ENCODE measurements at regions not wholly inside any gene's neighbourhood (a gene's known extent, or its start where the extent isn't known, plus 50 kb on each side); places are given as distances from the start of the nearest gene placed in this dataset.
A peak's percentile ranks its signal among the peaks of the same experiment; 100 is the strongest.

DNA sequence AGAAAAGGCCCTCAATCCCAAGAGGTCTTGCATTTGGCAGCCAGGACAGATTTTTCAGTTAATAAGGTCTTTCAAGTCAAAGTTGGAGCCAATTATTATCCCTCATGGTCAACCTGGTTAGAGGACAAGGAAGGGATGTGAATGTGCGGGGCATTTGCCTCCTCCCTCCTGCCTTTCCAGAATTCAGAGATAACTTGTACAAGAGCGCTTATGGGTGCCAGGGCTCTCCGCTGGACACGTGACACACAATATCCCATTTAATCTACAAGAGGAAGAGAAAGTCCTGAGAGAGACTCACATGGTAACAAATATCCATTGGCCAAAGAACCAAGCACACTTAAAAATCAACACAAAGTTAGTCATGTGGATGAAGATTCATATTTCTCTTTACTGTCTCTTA, 78.5 kb upstream of the ST8SIA2 start:
- Histone ChIP-seq H3K4me3 (no peak overlapping the region), H3K4me1 (ENCODE audit: control insufficient read depth in 5 of 5, insufficient read depth in 5 of 5, low read length in 5 of 5) (peaks cover 0 to 7% (median 0%) of the 10 kb centered on the region in 5 donors), H3K27ac (ENCODE audit: low read depth in 1 of 2, low read length in 1 of 2) (no peak overlapping the region), H3K9ac (ENCODE audit: insufficient read depth in 1 of 2, low read length in 2 of 2) (no peak overlapping the region), H3K27me3 (ENCODE audit: control insufficient read depth in 3 of 3, insufficient read depth in 3 of 3, low read length in 2 of 3) (no peaks in the 10 kb centered on the region), H3K36me3 (ENCODE audit: control insufficient read depth in 4 of 4, insufficient read depth in 4 of 4, low read length in 4 of 4) (no peaks in the 10 kb centered on the region), H3K9me3 (ENCODE audit: control insufficient read depth in 4 of 4, insufficient read depth in 3 of 4, low read length in 3 of 4) (peaks cover 0 to 2% (median 0%) of the 10 kb centered on the region in 4 donors)
- DNase-seq (no peak), ATAC-seq (ENCODE audit: insufficient read depth, low FRiP score) (no peak)
- TF ChIP-seq, protein P1, sequence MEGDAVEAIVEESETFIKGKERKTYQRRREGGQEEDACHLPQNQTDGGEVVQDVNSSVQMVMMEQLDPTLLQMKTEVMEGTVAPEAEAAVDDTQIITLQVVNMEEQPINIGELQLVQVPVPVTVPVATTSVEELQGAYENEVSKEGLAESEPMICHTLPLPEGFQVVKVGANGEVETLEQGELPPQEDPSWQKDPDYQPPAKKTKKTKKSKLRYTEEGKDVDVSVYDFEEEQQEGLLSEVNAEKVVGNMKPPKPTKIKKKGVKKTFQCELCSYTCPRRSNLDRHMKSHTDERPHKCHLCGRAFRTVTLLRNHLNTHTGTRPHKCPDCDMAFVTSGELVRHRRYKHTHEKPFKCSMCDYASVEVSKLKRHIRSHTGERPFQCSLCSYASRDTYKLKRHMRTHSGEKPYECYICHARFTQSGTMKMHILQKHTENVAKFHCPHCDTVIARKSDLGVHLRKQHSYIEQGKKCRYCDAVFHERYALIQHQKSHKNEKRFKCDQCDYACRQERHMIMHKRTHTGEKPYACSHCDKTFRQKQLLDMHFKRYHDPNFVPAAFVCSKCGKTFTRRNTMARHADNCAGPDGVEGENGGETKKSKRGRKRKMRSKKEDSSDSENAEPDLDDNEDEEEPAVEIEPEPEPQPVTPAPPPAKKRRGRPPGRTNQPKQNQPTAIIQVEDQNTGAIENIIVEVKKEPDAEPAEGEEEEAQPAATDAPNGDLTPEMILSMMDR (IDR thresholded peaks at IDR 0.05; ENCODE audit: control extremely low read depth, extremely low read depth): no peak
- 64 to 85% methylated on average over 4 of the region's 4 CpGs for WGBS, 2 donors

DNA sequence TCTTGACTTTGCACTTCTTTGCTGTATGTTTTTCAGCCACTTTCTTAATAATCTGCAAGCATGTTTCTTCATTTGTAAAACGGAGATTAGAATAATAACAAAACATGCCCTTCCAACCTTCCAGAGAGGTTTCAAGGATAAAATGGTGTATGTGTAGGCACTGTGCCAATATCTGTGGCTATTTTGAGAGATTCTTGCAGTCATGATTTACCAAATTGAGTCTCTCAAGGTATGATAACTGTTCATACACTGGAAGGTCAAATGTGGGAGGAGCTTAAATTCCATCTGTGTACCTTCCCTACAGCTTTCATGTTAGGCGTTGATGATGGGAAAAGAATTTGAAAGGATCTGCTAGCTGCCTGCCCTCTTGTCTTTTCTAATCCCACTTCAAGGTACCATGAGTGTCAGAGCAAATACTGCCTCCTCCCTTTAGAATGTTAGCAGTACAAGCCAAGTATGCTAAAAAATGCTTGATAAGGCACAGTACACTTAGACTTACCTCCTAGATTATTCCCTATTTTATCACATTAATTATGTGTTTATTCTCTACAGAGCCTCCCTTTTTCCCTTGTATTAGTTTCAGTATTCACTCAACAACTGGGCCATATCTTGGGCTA, 78.0 kb upstream of the ST8SIA2 start:
- WGBS, 2 donors: 48 to 65% methylated on average over 2 of the region's 2 CpGs
- TF ChIP-seq, protein P1 (IDR thresholded peaks at IDR 0.05; ENCODE audit: control extremely low read depth, extremely low read depth): no peak

DNA sequence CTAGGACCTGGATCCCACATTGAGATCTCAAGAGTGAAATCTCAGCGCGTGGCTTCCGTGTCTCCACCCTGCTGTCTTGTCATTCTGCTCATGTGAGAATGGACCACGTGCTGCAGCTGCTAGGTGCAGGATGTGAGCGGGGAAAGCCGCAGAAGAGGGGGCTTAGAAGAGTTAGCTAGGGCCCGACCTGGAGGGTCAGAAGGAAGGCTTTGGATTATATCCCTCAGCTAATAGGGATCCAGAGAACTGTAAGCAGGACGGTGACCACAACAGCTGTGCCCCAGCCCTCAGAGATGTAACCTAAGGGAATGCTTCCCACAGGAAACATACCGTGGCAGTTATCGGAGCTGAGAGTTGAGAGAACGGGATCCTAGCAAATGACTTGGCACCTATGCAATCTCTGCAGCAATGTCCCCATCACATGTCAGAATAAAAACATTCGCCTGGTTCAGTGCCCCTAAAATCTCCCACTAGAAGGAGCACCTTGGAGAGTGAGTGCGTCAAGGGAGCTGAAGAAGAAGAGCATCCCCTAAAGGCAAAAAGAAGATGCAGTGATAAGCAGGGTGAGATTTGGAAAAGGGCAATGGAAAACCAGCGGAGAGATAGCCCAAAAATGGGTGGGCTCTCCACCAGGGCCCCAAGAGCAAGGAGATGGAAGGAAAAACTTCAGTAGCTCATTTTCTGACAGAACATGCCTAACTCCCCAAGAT, 76.9 kb upstream of the ST8SIA2 start:
- H3K9me3 ChIP-seq (ENCODE audit: control insufficient read depth in 4 of 4, insufficient read depth in 3 of 4, low read length in 3 of 4): peaks cover 0 to 2% (median 0%) of the 10 kb centered on the region in 4 donors
- no peak for ATAC-seq (ENCODE audit: insufficient read depth, low FRiP score)
- peaks cover 0 to 7% (median 0%) of the 10 kb centered on the region in 5 donors for H3K4me1 ChIP-seq (ENCODE audit: control insufficient read depth in 5 of 5, insufficient read depth in 5 of 5, low read length in 5 of 5)
- H3K27ac ChIP-seq (ENCODE audit: low read depth in 1 of 2, low read length in 1 of 2): no peak overlapping the region
- no peak for DNase-seq
- no peaks in the 10 kb centered on the region for H3K36me3 ChIP-seq (ENCODE audit: control insufficient read depth in 4 of 4, insufficient read depth in 4 of 4, low read length in 4 of 4)
- no peaks in the 10 kb centered on the region for H3K27me3 ChIP-seq (ENCODE audit: control insufficient read depth in 3 of 3, insufficient read depth in 3 of 3, low read length in 2 of 3)
- 81 to 88% methylated on average over 14 of the region's 14 CpGs for WGBS, 2 donors
- TF ChIP-seq, protein P1 (IDR thresholded peaks at IDR 0.05; ENCODE audit: control extremely low read depth, extremely low read depth): no peak
- H3K4me3 ChIP-seq: no peak overlapping the region
- H3K9ac ChIP-seq (ENCODE audit: insufficient read depth in 1 of 2, low read length in 2 of 2): no peak overlapping the region

More for the DNA sequence above, 78.0 kb upstream of the ST8SIA2 start:
- DNase-seq: peak in 2 of 3 donors; percentile 12 to 16
- H3K27me3 ChIP-seq (ENCODE audit: control insufficient read depth in 3 of 3, insufficient read depth in 3 of 3, low read length in 2 of 3): no peaks in the 10 kb centered on the region
- H3K4me1 ChIP-seq (ENCODE audit: control insufficient read depth in 5 of 5, insufficient read depth in 5 of 5, low read length in 5 of 5): peaks cover 0 to 7% (median 0%) of the 10 kb centered on the region in 5 donors
- no peak overlapping the region for H3K9ac ChIP-seq (ENCODE audit: insufficient read depth in 1 of 2, low read length in 2 of 2)
- no peaks in the 10 kb centered on the region for H3K36me3 ChIP-seq (ENCODE audit: control insufficient read depth in 4 of 4, insufficient read depth in 4 of 4, low read length in 4 of 4)
- ATAC-seq (ENCODE audit: insufficient read depth, low FRiP score): no peak
- no peak overlapping the region for H3K4me3 ChIP-seq
- no peak overlapping the region for H3K27ac ChIP-seq (ENCODE audit: low read depth in 1 of 2, low read length in 1 of 2)
- peaks cover 0 to 2% (median 0%) of the 10 kb centered on the region in 4 donors for H3K9me3 ChIP-seq (ENCODE audit: control insufficient read depth in 4 of 4, insufficient read depth in 3 of 4, low read length in 3 of 4)
